AG20443 (cell line): ENCODE measurements at regions not wholly inside any gene's neighbourhood (a gene's known extent, or its start where the extent isn't known, plus 50 kb on each side); places are given as distances from the start of the nearest gene placed in this dataset.
"Not testable (repeated sequence)": the region's sequence is repeated elsewhere in the genome, so short reads cannot be mapped to it uniquely, and the experiment has no call there.

Experiments used
- DNase-seq: peaks from one replicate; pipeline ENCODE4 v3.0.0; 2012; ENCODE audit warnings: low spot score, mixed read lengths

DNA sequence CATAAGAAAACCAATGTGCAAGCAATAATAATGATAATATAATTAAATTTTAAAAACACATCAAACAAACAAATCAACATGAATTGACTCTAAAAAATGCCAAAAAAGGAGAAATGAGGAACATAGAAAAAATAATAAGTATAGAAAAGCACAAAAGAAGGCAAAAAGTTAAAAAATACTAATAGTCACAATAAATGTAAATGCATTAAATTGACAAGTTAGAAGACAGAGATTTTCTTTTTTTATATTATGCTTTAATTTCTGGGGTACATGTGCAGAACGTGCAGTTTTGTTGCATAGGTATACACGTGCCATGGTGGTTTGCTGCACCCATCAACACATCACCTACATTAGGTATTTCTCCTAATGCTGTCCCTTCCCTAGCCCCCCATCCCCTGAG, 767.0 kb downstream of the ADCYAP1 start:
- DNase-seq = not testable (repeated sequence)

DNA sequence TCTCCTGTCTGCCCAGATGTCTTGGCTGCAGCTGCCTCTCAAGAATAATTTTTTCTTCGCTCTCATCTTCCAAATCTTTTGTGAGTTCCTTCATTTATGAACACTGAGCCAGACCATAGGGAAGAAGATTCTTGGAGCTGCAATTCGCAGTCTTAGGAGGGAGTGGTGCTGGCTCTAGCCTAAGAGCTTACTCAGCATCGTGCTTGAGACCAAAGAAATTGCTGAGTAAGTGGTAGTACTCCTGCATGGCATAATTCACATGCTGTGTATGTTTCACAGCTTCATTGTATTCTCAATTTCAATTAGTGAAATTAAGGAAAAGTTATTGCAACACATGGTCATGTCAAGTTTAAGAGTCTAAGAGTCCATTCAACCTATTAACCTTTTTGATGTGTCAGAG, 771.7 kb downstream of the ADCYAP1 start:
- DNase-seq = no peak

- DNase-seq = no peak
These were observed 775.4 kb downstream of the ADCYAP1 start for GRCh38 chr18:1680108-1680507.

GRCh38 chr18:1691863-1692262, 787.2 kb downstream of the ADCYAP1 start:
- no peak for DNase-seq

DNA sequence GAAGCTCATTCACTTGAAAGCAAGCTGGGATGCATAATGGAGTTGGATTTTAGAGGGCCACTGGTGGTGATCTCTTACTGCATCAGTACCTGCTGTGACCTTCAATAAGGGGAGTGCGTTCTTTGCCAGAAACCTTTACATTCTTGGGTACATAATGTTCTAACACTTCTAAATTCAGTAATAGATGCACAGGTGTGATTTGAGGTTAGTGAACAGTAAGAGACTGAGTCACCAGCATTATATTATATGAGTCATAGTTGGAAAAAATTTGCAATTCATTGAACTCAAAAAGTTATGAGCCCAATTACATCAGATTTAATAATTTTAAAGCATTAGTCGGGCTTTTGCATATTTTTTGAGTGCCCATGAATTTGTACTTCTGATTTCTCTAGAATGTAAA, 803.3 kb downstream of the ADCYAP1 start:
- no peak for DNase-seq

- no peak for DNase-seq
These were observed 805.4 kb downstream of the ADCYAP1 start for GRCh38 chr18:1710114-1710513.

GRCh38 chr18:1732143-1732542, 827.5 kb downstream of the ADCYAP1 start:
- DNase-seq = no peak

DNA sequence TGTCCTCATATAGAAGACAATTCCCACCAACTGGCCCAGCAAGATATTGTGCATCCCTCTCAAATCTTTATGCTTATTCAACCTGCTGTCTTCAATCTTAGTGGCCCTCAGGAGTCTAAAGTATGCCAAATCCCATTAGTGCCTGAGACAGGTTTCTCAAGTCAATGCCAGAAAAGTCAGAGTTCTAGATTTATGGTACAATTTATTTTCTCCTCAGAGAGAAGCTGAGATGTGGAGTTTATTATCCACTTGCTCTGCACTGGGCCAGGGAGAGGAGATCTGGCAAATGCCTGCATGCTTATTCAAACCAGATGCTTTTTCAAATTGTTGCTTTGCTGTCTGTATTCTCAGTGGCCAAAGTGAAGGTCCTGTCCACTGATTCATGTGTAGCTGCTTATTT, 825.2 kb downstream of the METTL4 start:
- no peak for DNase-seq

GRCh38 chr18:1751249-1751648, 820.1 kb downstream of the METTL4 start:
- DNase-seq = no peak

DNA sequence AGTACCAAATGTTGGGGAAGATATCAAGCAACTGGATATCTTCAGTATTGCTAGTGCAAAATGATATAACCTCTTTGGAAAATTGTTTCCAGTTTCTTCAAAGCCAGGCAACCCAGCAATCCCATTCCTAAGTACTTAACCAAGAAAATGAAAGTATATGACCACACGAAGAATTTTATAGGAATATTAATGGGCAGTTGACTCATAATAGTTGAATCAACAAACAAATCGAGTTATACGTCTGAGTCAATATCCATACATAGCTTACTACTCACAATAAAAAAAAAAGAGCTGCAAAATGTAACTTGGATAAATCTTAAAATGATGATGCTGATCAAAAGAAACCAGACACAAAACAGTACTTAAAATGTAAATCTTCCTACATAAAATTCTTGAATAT, 810.4 kb downstream of the METTL4 start:
- no peak for DNase-seq

- no peak for DNase-seq
These were observed 797.0 kb downstream of the METTL4 start for GRCh38 chr18:1774261-1774660.

DNA sequence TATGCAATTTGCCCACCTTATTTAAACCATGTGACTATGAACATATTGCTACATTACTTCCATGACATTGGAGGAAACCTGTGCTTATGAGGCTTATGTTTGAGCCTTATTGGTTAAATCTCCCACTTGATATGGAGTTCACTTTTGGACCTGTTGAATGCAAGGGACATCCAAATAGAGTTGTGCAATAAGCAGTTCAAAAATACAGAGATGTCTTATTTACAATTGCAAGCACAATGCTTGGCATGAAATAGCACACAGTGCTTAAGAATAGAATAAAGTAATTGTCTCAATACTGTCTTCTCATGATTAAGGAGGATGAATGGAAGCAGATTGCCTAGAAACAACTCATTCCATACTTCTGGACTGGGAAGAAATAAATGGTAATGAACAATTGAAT, 793.5 kb downstream of the METTL4 start:
- DNase-seq = no peak

GRCh38 chr18:1778496-1779178, 792.7 kb downstream of the METTL4 start:
- DNase-seq = no peak

DNA sequence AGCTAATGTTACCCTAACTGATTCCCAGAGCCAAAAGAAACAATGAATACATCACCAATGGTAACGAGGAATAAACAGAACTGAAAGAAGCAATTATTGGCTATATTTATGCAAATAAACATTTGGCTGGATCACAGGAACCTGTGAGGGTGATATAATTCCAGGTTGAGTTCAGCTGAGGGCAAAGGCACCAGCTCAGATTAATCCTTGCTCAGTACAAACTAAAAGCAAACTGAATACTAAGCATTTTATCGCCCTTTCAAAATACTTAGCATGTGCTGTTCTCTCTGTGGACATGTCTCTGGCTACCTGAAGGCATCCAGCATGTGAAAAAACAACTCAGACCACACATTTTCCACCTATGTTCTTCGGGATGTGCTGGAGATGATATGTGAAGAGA, 791.7 kb downstream of the METTL4 start:
- DNase-seq = no peak

GRCh38 chr18:1784113-1784512, 787.2 kb downstream of the METTL4 start:
- DNase-seq = no peak

GRCh38 chr18:1785980-1786379, 785.3 kb downstream of the METTL4 start:
- not testable (repeated sequence) for DNase-seq

DNA sequence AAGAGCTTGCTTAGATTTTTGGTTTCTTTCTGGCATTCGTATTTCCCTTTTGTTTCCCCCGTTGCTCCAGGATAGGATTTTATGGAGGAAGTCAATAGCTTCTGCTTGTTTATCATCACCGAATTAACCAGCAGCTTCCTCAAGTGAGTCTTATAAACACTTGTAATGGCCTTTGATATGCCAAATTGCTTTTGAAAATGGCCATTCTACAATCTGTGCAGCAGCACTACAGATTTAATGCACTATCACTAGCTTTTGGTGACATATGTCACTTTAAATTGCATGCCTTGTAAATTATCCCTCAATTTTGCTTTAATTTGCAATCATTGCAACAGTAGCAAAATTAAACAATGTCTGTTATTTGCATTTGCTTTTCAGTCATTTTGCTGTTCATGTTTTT, 774.7 kb downstream of the METTL4 start:
- DNase-seq = no peak

GRCh38 chr18:1797235-1797634, 774.1 kb downstream of the METTL4 start:
- DNase-seq = no peak

GRCh38 chr18:1805521-1805920, 765.8 kb downstream of the METTL4 start:
- DNase-seq = no peak

DNA sequence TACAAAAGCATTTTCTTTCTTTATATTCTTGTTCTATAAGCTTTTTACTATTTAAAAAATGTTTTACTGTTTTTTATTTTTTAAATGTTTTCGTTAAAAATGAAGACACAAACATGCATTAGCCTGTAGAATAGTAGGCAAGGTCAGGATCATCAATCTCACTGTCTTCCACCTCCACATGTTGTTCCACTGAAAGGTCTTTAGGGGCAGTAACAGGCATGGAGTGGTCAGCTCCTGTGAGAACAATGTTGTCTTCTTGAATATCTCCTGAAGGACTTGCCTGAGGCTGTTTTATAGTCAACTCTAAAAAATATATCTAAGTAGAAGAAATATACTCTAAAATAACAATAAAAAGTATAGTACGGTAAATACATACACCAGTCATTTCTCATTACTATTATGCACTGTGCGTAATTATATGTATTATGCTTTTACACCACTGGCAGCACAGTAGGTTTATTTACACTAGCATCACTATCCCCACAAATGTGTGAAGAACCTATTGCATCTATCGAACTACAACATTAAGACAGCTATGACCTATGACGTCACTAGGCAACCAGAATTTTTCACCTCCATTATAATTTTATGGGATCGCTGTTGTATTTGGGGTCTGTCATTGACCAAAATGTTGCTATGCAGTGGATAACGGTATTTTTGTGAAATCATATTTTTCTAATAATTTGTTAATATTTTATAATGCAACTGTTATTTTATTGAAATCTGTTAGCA, 764.3 kb downstream of the METTL4 start:
- no peak for DNase-seq

DNA sequence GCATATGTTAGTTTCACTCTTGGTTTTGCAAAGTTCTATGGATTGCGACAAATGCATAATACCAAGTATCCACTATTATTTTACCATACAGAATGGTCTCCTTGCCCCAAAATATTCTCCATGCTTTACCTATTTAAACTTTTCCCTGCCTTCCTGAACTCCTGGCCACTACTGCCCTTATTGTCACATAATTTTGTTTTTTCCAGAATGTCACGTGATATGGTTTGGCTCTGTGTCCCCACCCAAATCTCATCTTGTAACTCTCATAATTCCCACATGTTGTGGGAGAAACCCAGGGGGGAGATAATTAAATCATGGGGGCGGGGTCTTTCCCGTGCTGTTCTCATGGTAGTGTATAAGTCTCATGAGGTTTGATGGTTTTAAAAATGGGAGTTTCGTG, 760.0 kb downstream of the METTL4 start:
- no peak for DNase-seq

DNA sequence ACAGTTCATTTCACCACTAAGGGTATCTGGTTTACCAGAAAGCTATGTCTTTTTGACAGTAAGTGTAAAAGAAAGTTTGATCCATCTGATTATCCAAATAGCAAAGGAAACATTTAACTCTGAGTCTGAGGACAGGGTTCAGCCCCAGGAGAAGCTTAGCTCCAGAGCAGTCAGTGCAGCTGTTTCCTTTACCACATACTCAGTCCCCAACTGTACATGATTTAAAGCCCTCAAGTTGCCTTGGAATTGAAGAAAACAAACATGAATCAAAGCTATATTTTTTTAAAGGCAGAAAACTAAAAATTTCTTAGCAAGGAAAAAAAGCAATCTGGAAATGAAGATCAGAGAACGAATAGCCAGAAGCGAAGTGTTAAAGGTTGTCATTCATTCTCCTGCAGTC, 746.0 kb downstream of the METTL4 start:
- DNase-seq = no peak

- DNase-seq = no peak
These were observed 730.4 kb downstream of the METTL4 start for GRCh38 chr18:1840878-1841277.

DNA sequence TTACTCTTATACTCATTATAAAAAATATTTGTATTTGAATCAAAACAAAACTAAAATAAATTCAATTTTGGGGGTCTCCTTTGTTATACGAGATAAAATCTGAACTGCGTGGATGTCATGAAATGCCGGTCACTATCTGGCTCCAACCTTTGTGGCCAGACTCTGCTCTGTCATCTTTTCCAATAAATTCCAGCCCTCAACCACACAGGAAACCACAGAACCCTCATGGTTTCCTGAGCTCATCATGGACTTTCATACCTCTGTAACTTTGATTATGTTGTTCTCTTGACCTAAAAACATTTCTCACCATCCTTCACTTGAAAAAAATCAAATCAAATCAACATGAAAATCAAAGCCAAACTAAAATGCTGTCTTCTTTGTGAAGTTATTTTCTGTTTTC, 724.7 kb downstream of the METTL4 start:
- DNase-seq = no peak
